ENCODE measurements at regions not wholly inside any gene's neighbourhood (a gene's known extent, or its start where the extent isn't known, plus 50 kb on each side); places are given as distances from the start of the nearest gene placed in this dataset.

GRCh38 chr3:3631114-3631513 is 168.1 kb upstream of the LRRN1 start:
- Histone ChIP-seq H3K36me3 (ENCODE audit: insufficient read depth, low read length) (no peaks in the 10 kb centered on the region), H3K9ac (ENCODE audit: insufficient read length) (no peak overlapping the region), H3K9me3 (ENCODE audit: low read depth, low read length) (no peaks in the 10 kb centered on the region), H3K27ac (no peak overlapping the region), H3K4me3 (no peak overlapping the region)
- TF ChIP-seq POLR2AphosphoS5 (IDR thresholded peaks at IDR 0.05; ENCODE audit: borderline replicate concordance, low read depth, low read length) (no peak), EZH2 (IDR thresholded peaks at IDR 0.05) (no peak), FOXP2 (optimal IDR thresholded peaks at IDR 0.05; ENCODE audit: control extremely low read depth, extremely low read length, insufficient read depth) (no peak)
- no peak for DNase-seq (ENCODE audit: low read depth, low spot score)

- no peaks in the 10 kb centered on the region for H3K9me3 ChIP-seq (ENCODE audit: low read depth, low read length)
- no peak for DNase-seq (ENCODE audit: low read depth, low spot score)
- TF ChIP-seq EZH2 (IDR thresholded peaks at IDR 0.05), result no peak
- TF ChIP-seq POLR2AphosphoS5 (IDR thresholded peaks at IDR 0.05; ENCODE audit: borderline replicate concordance, low read depth, low read length), result no peak
- no peak for TF ChIP-seq FOXP2 (optimal IDR thresholded peaks at IDR 0.05; ENCODE audit: control extremely low read depth, extremely low read length, insufficient read depth)
Observed at GRCh38 chr3:3629911-3630310, 169.3 kb upstream of the LRRN1 start.

GRCh38 chr3:3628676-3629328 is 170.4 kb upstream of the LRRN1 start:
- TF ChIP-seq FOXP2 (optimal IDR thresholded peaks at IDR 0.05; ENCODE audit: control extremely low read depth, extremely low read length, insufficient read depth), result no peak
- no peak for TF ChIP-seq POLR2AphosphoS5 (IDR thresholded peaks at IDR 0.05; ENCODE audit: borderline replicate concordance, low read depth, low read length)
- TF ChIP-seq EZH2 (IDR thresholded peaks at IDR 0.05), result no peak
- no peak overlapping the region for H3K4me3 ChIP-seq
- no peak for DNase-seq (ENCODE audit: low read depth, low spot score)
- H3K27ac ChIP-seq, result no peak overlapping the region
- H3K36me3 ChIP-seq (ENCODE audit: insufficient read depth, low read length), result no peaks in the 10 kb centered on the region
- no peak overlapping the region for H3K9ac ChIP-seq (ENCODE audit: insufficient read length)
- no peaks in the 10 kb centered on the region for H3K9me3 ChIP-seq (ENCODE audit: low read depth, low read length)

More at GRCh38 chr3:3629911-3630310, 169.3 kb upstream of the LRRN1 start:
- Histone ChIP-seq H3K27ac (no peak overlapping the region), H3K36me3 (ENCODE audit: insufficient read depth, low read length) (no peaks in the 10 kb centered on the region), H3K9ac (ENCODE audit: insufficient read length) (no peak overlapping the region), H3K4me3 (no peak overlapping the region)

GRCh38 chr3:3627114-3627513 is 172.1 kb upstream of the LRRN1 start:
- Histone ChIP-seq H3K27ac (no peak overlapping the region), H3K9me3 (ENCODE audit: low read depth, low read length) (no peaks in the 10 kb centered on the region), H3K4me3 (no peak overlapping the region), H3K9ac (ENCODE audit: insufficient read length) (no peak overlapping the region), H3K36me3 (ENCODE audit: insufficient read depth, low read length) (no peaks in the 10 kb centered on the region)
- TF ChIP-seq EZH2 (IDR thresholded peaks at IDR 0.05) (no peak), POLR2AphosphoS5 (IDR thresholded peaks at IDR 0.05; ENCODE audit: borderline replicate concordance, low read depth, low read length) (no peak), FOXP2 (optimal IDR thresholded peaks at IDR 0.05; ENCODE audit: control extremely low read depth, extremely low read length, insufficient read depth) (no peak)
- DNase-seq (ENCODE audit: low read depth, low spot score), result no peak

GRCh38 chr3:3625544-3626271 is 173.5 kb upstream of the LRRN1 start:
- no peak for DNase-seq (ENCODE audit: low read depth, low spot score)
- no peak overlapping the region for H3K9ac ChIP-seq (ENCODE audit: insufficient read length)
- no peak overlapping the region for H3K27ac ChIP-seq
- H3K4me3 ChIP-seq, result no peak overlapping the region
- no peaks in the 10 kb centered on the region for H3K36me3 ChIP-seq (ENCODE audit: insufficient read depth, low read length)
- H3K9me3 ChIP-seq (ENCODE audit: low read depth, low read length), result no peaks in the 10 kb centered on the region
- TF ChIP-seq EZH2 (IDR thresholded peaks at IDR 0.05) (no peak), POLR2AphosphoS5 (IDR thresholded peaks at IDR 0.05; ENCODE audit: borderline replicate concordance, low read depth, low read length) (no peak), FOXP2 (optimal IDR thresholded peaks at IDR 0.05; ENCODE audit: control extremely low read depth, extremely low read length, insufficient read depth) (no peak)

- H3K9ac ChIP-seq (ENCODE audit: insufficient read length), result no peak overlapping the region
- no peaks in the 10 kb centered on the region for H3K36me3 ChIP-seq (ENCODE audit: insufficient read depth, low read length)
- H3K27ac ChIP-seq, result no peak overlapping the region
- TF ChIP-seq FOXP2 (optimal IDR thresholded peaks at IDR 0.05; ENCODE audit: control extremely low read depth, extremely low read length, insufficient read depth) (no peak), EZH2 (IDR thresholded peaks at IDR 0.05) (no peak), POLR2AphosphoS5 (IDR thresholded peaks at IDR 0.05; ENCODE audit: borderline replicate concordance, low read depth, low read length) (no peak)
- H3K4me3 ChIP-seq, result no peak overlapping the region
- H3K9me3 ChIP-seq (ENCODE audit: low read depth, low read length), result no peaks in the 10 kb centered on the region
- no peak for DNase-seq (ENCODE audit: low read depth, low spot score)
Observed at GRCh38 chr3:3619815-3620214, 179.4 kb upstream of the LRRN1 start.

GRCh38 chr3:3618623-3619022 is 180.6 kb upstream of the LRRN1 start:
- H3K9ac ChIP-seq (ENCODE audit: insufficient read length), result no peak overlapping the region
- no peak overlapping the region for H3K27ac ChIP-seq
- DNase-seq (ENCODE audit: low read depth, low spot score), result no peak
- H3K4me3 ChIP-seq, result no peak overlapping the region
- TF ChIP-seq EZH2 (IDR thresholded peaks at IDR 0.05), result no peak
- TF ChIP-seq POLR2AphosphoS5 (IDR thresholded peaks at IDR 0.05; ENCODE audit: borderline replicate concordance, low read depth, low read length), result no peak
- no peaks in the 10 kb centered on the region for H3K36me3 ChIP-seq (ENCODE audit: insufficient read depth, low read length)
- no peaks in the 10 kb centered on the region for H3K9me3 ChIP-seq (ENCODE audit: low read depth, low read length)

GRCh38 chr3:3615533-3615932 is 183.7 kb upstream of the LRRN1 start:
- DNase-seq (ENCODE audit: low read depth, low spot score), result no peak
- H3K9me3 ChIP-seq (ENCODE audit: low read depth, low read length), result no peaks in the 10 kb centered on the region
- H3K27ac ChIP-seq, result no peak overlapping the region
- TF ChIP-seq EZH2 (IDR thresholded peaks at IDR 0.05) (no peak), POLR2AphosphoS5 (IDR thresholded peaks at IDR 0.05; ENCODE audit: borderline replicate concordance, low read depth, low read length) (no peak), FOXP2 (optimal IDR thresholded peaks at IDR 0.05; ENCODE audit: control extremely low read depth, extremely low read length, insufficient read depth) (no peak)
- no peak overlapping the region for H3K4me3 ChIP-seq
- H3K9ac ChIP-seq (ENCODE audit: insufficient read length), result no peak overlapping the region
- no peaks in the 10 kb centered on the region for H3K36me3 ChIP-seq (ENCODE audit: insufficient read depth, low read length)

Data from SK-N-MC (cell line).